ENCODE measurements at regions not wholly inside any gene's neighbourhood (a gene's known extent, or its start where the extent isn't known, plus 50 kb on each side); places are given as distances from the start of the nearest gene placed in this dataset.

DNA sequence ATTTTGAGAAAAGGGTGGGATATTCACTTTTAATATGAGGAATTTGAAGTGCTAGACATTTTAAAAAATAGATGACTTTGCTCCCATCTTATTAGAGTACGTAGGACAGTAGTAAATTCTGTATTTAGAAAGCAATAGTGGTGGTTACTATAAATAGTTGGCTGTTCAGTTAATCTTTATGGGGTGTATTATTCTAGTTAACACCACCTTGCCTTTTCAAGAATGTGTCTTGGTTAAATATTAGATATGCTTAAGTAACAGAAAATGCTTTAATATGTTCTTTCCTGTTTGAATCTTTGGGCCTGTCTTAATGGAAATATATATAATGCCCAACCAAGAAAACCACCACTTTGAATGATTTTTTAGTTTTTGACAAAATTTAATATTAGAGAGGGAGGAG, 608.7 kb upstream of the FAM174A start:
- TF ChIP-seq POLR2A (IDR thresholded peaks at IDR 0.05) (no peak), POLR2AphosphoS5 (IDR thresholded peaks at IDR 0.05) (no peak)
- TF ChIP-seq, protein P1, sequence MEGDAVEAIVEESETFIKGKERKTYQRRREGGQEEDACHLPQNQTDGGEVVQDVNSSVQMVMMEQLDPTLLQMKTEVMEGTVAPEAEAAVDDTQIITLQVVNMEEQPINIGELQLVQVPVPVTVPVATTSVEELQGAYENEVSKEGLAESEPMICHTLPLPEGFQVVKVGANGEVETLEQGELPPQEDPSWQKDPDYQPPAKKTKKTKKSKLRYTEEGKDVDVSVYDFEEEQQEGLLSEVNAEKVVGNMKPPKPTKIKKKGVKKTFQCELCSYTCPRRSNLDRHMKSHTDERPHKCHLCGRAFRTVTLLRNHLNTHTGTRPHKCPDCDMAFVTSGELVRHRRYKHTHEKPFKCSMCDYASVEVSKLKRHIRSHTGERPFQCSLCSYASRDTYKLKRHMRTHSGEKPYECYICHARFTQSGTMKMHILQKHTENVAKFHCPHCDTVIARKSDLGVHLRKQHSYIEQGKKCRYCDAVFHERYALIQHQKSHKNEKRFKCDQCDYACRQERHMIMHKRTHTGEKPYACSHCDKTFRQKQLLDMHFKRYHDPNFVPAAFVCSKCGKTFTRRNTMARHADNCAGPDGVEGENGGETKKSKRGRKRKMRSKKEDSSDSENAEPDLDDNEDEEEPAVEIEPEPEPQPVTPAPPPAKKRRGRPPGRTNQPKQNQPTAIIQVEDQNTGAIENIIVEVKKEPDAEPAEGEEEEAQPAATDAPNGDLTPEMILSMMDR (IDR thresholded peaks at IDR 0.05): no peak
